ENCODE measurements at regions not wholly inside any gene's neighbourhood (a gene's known extent, or its start where the extent isn't known, plus 50 kb on each side); places are given as distances from the start of the nearest gene placed in this dataset.
A peak's percentile ranks its signal among the peaks of the same experiment; 100 is the strongest.

- DNase-seq: no peak
Observed at GRCh38 chr15:25509703-25510102, 70.9 kb upstream of the UBE3A start.

- DNase-seq: peak in 2 of 56 donors; percentile 22 to 40
Observed at GRCh38 chr15:25508369-25509002, 69.7 kb upstream of the UBE3A start.

GRCh38 chr15:25504307-25504706, 65.5 kb upstream of the UBE3A start:
- DNase-seq: no peak

- DNase-seq: no peak
Observed at GRCh38 chr15:25501828-25502446, 63.1 kb upstream of the UBE3A start.

GRCh38 chr15:25498835-25499234, 60.0 kb upstream of the UBE3A start:
- DNase-seq: no peak

- no peak for DNase-seq
Observed at GRCh38 chr15:25497934-25498333, 59.1 kb upstream of the UBE3A start.

- DNase-seq: no peak
Observed at GRCh38 chr15:25493823-25494526, 55.2 kb upstream of the UBE3A start.

GRCh38 chr15:25492315-25492714, 53.5 kb upstream of the UBE3A start:
- no peak for DNase-seq

All from amygdala (tissue), 56 donors.